ENCODE measurements at regions not wholly inside any gene's neighbourhood (a gene's known extent, or its start where the extent isn't known, plus 50 kb on each side); places are given as distances from the start of the nearest gene placed in this dataset.
A peak's percentile ranks its signal among the peaks of the same experiment; 100 is the strongest.

- no peak for TF ChIP-seq CTCF (IDR thresholded peaks at IDR 0.05; ENCODE audit: low read depth, low read length)
- H3K4me3 ChIP-seq (replicated peaks in 1 of 2; ENCODE audit: low read depth in 2 of 2, low read length in 2 of 2) = no peak overlapping the region
- peak in 1 of 2 donors; percentile 71 for DNase-seq (ENCODE audit: low read depth in 2 of 2)
Measured at GRCh38 chr4:60313611-60314178, 886.4 kb upstream of the ADGRL3 start.

GRCh38 chr4:60314416-60314815 lies 885.7 kb upstream of the ADGRL3 start:
- no peak for DNase-seq (ENCODE audit: low read depth in 2 of 2)
- no peak for TF ChIP-seq CTCF (IDR thresholded peaks at IDR 0.05; ENCODE audit: low read depth, low read length)
- no peak overlapping the region for H3K4me3 ChIP-seq (replicated peaks in 1 of 2; ENCODE audit: low read depth in 2 of 2, low read length in 2 of 2)

- DNase-seq (ENCODE audit: low read depth in 2 of 2) = no peak
- TF ChIP-seq CTCF (IDR thresholded peaks at IDR 0.05; ENCODE audit: low read depth, low read length) = no peak
- H3K4me3 ChIP-seq (replicated peaks in 1 of 2; ENCODE audit: low read depth in 2 of 2, low read length in 2 of 2) = no peak overlapping the region
Measured at GRCh38 chr4:60315586-60315985, 884.5 kb upstream of the ADGRL3 start.

DNA sequence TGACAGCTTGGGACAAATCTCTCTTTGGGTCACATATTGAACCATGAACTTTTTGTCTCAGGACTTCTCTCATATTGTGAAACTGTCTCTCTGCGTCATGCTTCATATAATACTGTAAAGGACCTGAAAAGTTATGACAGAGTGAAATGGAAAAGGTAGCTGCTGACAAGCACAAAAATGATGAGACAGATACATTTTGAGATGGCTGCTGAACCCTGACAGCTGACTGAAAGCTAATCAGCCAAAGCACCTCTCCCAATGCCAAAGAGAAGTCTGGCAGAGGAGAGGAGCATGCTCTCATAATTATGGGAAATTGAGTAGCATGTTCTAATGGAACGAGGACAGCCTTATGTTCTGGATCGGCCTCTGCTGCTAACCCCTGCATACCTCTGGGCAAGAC lies 873.4 kb upstream of the ADGRL3 start:
- DNase-seq (ENCODE audit: low read depth in 2 of 2) = no peak
- TF ChIP-seq CTCF (IDR thresholded peaks at IDR 0.05; ENCODE audit: low read depth, low read length) = no peak
- no peak overlapping the region for H3K4me3 ChIP-seq (replicated peaks in 1 of 2; ENCODE audit: low read depth in 2 of 2, low read length in 2 of 2)

GRCh38 chr4:60327651-60328050 lies 872.5 kb upstream of the ADGRL3 start:
- DNase-seq (ENCODE audit: low read depth in 2 of 2) = no peak
- H3K4me3 ChIP-seq (replicated peaks in 1 of 2; ENCODE audit: low read depth in 2 of 2, low read length in 2 of 2) = no peak overlapping the region

GRCh38 chr4:60344908-60345307 lies 855.2 kb upstream of the ADGRL3 start:
- peak in 1 of 2 donors; percentile 49 for DNase-seq (ENCODE audit: low read depth in 2 of 2)
- H3K4me3 ChIP-seq (replicated peaks in 1 of 2; ENCODE audit: low read depth in 2 of 2, low read length in 2 of 2) = no peak overlapping the region
- TF ChIP-seq CTCF (IDR thresholded peaks at IDR 0.05; ENCODE audit: low read depth, low read length) = no peak

More at GRCh38 chr4:60327651-60328050, 872.5 kb upstream of the ADGRL3 start:
- no peak for TF ChIP-seq CTCF (IDR thresholded peaks at IDR 0.05; ENCODE audit: low read depth, low read length)

- TF ChIP-seq CTCF (IDR thresholded peaks at IDR 0.05; ENCODE audit: low read depth, low read length) = no peak
- DNase-seq (ENCODE audit: low read depth in 2 of 2) = no peak
Measured at GRCh38 chr4:60345392-60345791, 854.7 kb upstream of the ADGRL3 start.

More at GRCh38 chr4:60345392-60345791, 854.7 kb upstream of the ADGRL3 start:
- no peak overlapping the region for H3K4me3 ChIP-seq (replicated peaks in 1 of 2; ENCODE audit: low read depth in 2 of 2, low read length in 2 of 2)
